ENCODE measurements at regions not wholly inside any gene's neighbourhood (a gene's known extent, or its start where the extent isn't known, plus 50 kb on each side); places are given as distances from the start of the nearest gene placed in this dataset.
A peak's percentile ranks its signal among the peaks of the same experiment; 100 is the strongest.
"Not testable (repeated sequence)": the region's sequence is repeated elsewhere in the genome, so short reads cannot be mapped to it uniquely, and the experiment has no call there.

DNA sequence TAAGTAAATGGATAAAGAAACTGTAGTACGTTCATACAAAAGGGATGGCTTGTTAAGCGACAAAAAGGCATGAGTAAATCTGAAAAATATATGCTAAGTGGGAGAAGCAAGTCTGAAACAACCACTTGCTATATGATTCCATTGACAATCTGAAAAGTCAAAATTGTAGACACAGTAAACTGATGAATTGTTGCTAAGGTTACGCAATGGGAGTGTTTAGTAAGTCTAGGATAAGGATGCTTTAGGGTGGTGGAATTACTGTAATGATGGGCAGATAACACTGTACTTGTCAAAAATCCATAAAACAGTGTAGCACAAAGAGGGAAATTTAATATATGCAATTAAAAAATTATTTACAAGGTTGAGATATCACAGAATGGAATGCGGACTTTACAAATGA is 984.9 kb downstream of the FSCB start:
- Histone ChIP-seq H3K9me3 (ENCODE audit: control insufficient read depth, insufficient read depth, low read depth, low read length) (no peaks in the 10 kb centered on the region), H3K4me3 (ENCODE audit: low read depth in 2 of 2, low read length in 2 of 2) (no peak overlapping the region), H3K4me1 (ENCODE audit: control insufficient read depth, insufficient read depth, low read length) (no peaks in the 10 kb centered on the region), H3K36me3 (ENCODE audit: control insufficient read depth, insufficient read depth, low read length) (no peaks in the 10 kb centered on the region), H3K27me3 (ENCODE audit: control insufficient read depth, insufficient read depth, low read length) (no peaks in the 10 kb centered on the region), H3K27ac (ENCODE audit: low read length) (no peak overlapping the region)
- BruUV-seq (replicated peaks): no TSS peak
- ATAC-seq (no peak), DNase-seq (ENCODE audit: low read depth, low spot score) (no peak)
- TF ChIP-seq POLR2AphosphoS5 (IDR thresholded peaks at IDR 0.05; ENCODE audit: low read depth, low read length): no peak
- TF ChIP-seq, protein P1, sequence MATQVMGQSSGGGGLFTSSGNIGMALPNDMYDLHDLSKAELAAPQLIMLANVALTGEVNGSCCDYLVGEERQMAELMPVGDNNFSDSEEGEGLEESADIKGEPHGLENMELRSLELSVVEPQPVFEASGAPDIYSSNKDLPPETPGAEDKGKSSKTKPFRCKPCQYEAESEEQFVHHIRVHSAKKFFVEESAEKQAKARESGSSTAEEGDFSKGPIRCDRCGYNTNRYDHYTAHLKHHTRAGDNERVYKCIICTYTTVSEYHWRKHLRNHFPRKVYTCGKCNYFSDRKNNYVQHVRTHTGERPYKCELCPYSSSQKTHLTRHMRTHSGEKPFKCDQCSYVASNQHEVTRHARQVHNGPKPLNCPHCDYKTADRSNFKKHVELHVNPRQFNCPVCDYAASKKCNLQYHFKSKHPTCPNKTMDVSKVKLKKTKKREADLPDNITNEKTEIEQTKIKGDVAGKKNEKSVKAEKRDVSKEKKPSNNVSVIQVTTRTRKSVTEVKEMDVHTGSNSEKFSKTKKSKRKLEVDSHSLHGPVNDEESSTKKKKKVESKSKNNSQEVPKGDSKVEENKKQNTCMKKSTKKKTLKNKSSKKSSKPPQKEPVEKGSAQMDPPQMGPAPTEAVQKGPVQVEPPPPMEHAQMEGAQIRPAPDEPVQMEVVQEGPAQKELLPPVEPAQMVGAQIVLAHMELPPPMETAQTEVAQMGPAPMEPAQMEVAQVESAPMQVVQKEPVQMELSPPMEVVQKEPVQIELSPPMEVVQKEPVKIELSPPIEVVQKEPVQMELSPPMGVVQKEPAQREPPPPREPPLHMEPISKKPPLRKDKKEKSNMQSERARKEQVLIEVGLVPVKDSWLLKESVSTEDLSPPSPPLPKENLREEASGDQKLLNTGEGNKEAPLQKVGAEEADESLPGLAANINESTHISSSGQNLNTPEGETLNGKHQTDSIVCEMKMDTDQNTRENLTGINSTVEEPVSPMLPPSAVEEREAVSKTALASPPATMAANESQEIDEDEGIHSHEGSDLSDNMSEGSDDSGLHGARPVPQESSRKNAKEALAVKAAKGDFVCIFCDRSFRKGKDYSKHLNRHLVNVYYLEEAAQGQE (IDR thresholded peaks at IDR 0.05; ENCODE audit: insufficient read depth in 1 of 2, low read depth in 2 of 2, low read length in 1 of 2): no peak
- TF ChIP-seq, protein P2, sequence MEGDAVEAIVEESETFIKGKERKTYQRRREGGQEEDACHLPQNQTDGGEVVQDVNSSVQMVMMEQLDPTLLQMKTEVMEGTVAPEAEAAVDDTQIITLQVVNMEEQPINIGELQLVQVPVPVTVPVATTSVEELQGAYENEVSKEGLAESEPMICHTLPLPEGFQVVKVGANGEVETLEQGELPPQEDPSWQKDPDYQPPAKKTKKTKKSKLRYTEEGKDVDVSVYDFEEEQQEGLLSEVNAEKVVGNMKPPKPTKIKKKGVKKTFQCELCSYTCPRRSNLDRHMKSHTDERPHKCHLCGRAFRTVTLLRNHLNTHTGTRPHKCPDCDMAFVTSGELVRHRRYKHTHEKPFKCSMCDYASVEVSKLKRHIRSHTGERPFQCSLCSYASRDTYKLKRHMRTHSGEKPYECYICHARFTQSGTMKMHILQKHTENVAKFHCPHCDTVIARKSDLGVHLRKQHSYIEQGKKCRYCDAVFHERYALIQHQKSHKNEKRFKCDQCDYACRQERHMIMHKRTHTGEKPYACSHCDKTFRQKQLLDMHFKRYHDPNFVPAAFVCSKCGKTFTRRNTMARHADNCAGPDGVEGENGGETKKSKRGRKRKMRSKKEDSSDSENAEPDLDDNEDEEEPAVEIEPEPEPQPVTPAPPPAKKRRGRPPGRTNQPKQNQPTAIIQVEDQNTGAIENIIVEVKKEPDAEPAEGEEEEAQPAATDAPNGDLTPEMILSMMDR (IDR thresholded peaks at IDR 0.05): no peak
- no peak for TF ChIP-seq TCF7L2 (IDR thresholded peaks at IDR 0.05; ENCODE audit: low read depth, low read length)
- no peak for TF ChIP-seq SIN3A (IDR thresholded peaks at IDR 0.05; ENCODE audit: borderline replicate concordance, insufficient read depth, low read depth, low read length)
- CTCF ChIA-PET: no interaction called here
- POLR2A ChIA-PET: no interaction called here
- intact Hi-C loops (cut with micrococcal nuclease; ENCODE audit: unreplicated experiment) (no loop called here), in situ Hi-C loops (cut with HindIII; ENCODE audit: low pct_unique_long_range_greater_than_20kb, low sequenced_read_pairs) (no loop called here)

DNA sequence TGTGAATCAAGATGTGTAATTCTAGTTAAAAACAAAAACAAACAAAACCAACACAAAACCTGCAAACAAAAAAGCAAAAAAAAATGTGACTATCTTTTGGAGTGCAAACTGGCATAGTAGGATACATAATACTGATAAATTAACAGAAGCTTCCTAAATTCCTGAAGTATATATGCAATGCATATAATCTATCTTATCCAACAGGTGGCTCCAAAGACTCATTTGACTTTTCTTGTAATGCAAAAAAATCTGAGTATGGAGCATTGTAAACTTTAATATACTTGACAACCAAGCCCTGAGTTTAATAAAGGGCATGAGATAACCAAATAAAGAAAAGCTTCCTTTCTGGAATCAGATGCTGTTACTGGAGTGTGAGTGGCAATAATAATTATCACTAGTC is 1003.6 kb downstream of the FSCB start:
- H3K9me3 ChIP-seq (ENCODE audit: control insufficient read depth, insufficient read depth, low read depth, low read length): no peaks in the 10 kb centered on the region
- no peaks in the 10 kb centered on the region for H3K36me3 ChIP-seq (ENCODE audit: control insufficient read depth, insufficient read depth, low read length)
- no TSS peak for BruUV-seq (replicated peaks)
- DNase-seq (ENCODE audit: low read depth, low spot score): no peak
- no peak overlapping the region for H3K27ac ChIP-seq (ENCODE audit: low read length)
- intact Hi-C loops (cut with micrococcal nuclease; ENCODE audit: unreplicated experiment) (no loop called here), in situ Hi-C loops (cut with HindIII; ENCODE audit: low pct_unique_long_range_greater_than_20kb, low sequenced_read_pairs) (no loop called here)
- ATAC-seq: no peak
- no peaks in the 10 kb centered on the region for H3K27me3 ChIP-seq (ENCODE audit: control insufficient read depth, insufficient read depth, low read length)
- TF ChIP-seq, protein P2 (IDR thresholded peaks at IDR 0.05): peak; percentile 10; the same call in 1 of the 2 replicates
- TF ChIP-seq SIN3A (IDR thresholded peaks at IDR 0.05; ENCODE audit: borderline replicate concordance, insufficient read depth, low read depth, low read length) (no peak), POLR2AphosphoS5 (IDR thresholded peaks at IDR 0.05; ENCODE audit: low read depth, low read length) (no peak)
- H3K4me3 ChIP-seq (ENCODE audit: low read depth in 2 of 2, low read length in 2 of 2): no peak overlapping the region
- ChIA-PET CTCF (no interaction called here), POLR2A (no interaction called here)
- H3K4me1 ChIP-seq (ENCODE audit: control insufficient read depth, insufficient read depth, low read length): no peaks in the 10 kb centered on the region

DNA sequence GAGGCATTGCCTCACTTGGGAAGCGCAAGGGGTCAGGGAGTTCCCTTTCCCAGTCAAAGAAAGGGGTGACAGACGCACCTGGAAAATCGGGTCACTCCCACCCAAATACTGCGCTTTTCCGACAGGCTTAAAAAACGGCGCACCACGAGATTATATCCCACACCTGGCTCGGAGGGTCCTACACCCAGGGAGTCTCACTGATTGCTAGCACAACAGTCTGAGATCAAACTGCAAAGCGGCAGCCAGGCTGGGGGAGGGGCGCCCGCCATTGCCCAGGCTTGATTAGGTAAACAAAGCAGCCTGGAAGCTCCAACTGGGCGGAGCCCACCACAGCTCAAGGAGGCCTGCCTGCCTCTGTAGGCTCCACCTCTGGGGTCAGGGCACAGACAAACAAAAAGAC is 1014.7 kb downstream of the FSCB start:
- in situ Hi-C loops (cut with HindIII; ENCODE audit: low pct_unique_long_range_greater_than_20kb, low sequenced_read_pairs): not testable (repeated sequence)

More for the DNA sequence above, 1014.7 kb downstream of the FSCB start:
- POLR2A ChIA-PET; H3K27me3 ChIP-seq (ENCODE audit: control insufficient read depth, insufficient read depth, low read length); H3K9me3 ChIP-seq (ENCODE audit: control insufficient read depth, insufficient read depth, low read depth, low read length); ATAC-seq; H3K4me3 ChIP-seq (ENCODE audit: low read depth in 2 of 2, low read length in 2 of 2); DNase-seq (ENCODE audit: low read depth, low spot score); H3K4me1 ChIP-seq (ENCODE audit: control insufficient read depth, insufficient read depth, low read length); H3K36me3 ChIP-seq (ENCODE audit: control insufficient read depth, insufficient read depth, low read length); CTCF ChIA-PET; intact Hi-C loops (cut with micrococcal nuclease; ENCODE audit: unreplicated experiment); H3K27ac ChIP-seq (ENCODE audit: low read length); BruUV-seq (replicated peaks): not testable (repeated sequence)

All from Panc1 (cell line).